T-helper 2 cell (primary cell): ENCODE measurements at regions not wholly inside any gene's neighbourhood (a gene's known extent, or its start where the extent isn't known, plus 50 kb on each side); places are given as distances from the start of the nearest gene placed in this dataset.
"Not testable (repeated sequence)": the region's sequence is repeated elsewhere in the genome, so short reads cannot be mapped to it uniquely, and the experiment has no call there.

Experiments
- DNase-seq, 5 experiments: peaks; one replicate each; pipeline versions ENCODE4 v3.0.0 to v3.0.0-alpha.2; 2012 to 2022

DNA sequence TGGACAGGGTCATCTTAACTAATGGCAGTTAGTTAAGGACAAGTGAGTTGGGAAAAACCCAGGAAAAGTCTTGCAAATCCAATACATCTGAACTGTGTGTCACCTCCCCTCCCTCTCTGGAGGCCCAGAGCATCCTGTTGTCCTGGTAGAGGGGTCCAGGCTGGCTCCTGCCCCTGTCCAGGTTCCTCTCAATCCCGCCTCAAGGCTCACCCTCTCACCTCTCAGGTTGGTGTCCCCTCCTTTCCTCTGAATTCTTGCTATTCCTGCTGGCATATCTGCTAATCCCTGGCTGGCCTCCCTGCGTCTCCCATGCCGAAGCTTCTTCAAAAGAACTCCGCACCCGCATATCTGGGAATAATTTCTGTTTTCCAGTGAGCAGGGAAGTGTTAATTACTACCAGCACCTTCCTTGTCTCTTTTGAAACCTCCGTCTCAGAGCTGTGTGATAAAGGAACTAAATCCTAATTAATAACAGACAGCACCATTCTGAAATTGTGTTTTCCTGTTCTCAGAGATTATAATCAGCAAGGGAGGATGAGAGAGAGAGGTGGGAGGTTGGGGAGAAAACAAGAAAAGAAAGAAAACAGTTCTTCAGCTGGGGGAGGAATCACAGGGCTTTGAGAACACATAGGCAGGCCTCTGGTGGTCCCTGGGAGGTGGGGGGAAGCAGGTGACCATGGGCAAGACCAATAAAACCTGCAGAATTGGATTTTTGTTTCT, 568.0 kb downstream of the PTPRU start:
- no peak for DNase-seq

DNA sequence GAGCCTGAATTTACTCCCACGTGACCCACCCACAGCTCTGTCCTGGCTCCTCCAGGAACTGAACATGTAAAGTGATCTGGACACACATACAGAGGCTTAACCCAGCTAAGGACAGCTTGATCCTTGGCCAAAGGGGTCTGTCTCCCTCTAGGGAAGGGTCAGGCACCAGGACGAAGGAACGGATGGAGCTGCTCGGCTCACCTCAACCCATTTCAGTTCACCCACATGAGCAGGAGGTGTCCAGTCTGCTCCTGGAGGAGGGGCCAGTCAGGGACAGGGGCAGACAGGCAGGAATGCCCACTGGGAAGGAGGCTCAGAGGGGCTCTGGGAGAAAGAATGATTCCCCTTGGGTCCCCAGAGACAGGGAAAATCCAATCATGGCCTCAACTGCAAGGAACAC, 567.2 kb downstream of the PTPRU start:
- no peak for DNase-seq

DNA sequence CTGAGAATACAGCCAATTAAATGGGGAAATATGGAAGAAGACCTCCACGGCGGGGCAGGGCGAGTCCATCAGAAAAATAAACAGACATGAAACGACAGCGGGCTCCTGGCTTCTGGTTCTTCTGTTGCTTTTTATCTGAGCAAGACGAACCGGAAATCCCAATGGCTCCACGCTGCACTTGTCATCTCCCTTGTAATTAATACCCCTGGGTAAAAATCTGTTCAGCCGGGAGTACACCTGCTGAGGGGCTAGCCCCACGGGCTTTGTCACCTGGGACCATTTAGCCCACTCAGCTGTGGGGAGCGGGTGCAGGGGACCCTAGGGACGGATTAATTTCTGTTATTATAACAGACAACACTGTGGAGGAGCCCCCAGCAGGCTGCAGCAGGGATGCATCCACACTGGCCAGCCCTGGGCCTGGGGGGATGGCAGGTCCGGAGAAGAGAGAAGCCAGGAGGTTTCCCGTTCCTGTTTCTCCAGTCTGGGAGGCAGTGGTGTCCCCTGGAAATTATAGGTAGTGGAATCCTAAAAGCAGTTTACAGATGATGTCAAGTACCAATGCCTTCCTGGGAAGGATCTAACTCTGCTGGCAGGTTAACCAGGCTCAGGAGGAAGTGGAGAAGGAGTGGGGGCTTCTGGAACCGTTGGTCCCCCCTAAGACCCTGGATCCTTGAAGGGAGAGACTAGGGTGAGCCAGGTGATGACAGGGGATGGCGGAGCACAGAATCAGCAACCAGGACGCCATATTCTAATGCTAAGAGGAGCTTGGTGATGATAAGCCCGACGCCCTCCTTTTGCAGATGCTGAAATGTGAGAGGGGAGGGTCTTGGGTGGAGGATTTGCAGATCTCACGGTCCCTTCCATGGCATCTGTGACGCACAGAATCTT, 566.1 kb downstream of the PTPRU start:
- no peak for DNase-seq

DNA sequence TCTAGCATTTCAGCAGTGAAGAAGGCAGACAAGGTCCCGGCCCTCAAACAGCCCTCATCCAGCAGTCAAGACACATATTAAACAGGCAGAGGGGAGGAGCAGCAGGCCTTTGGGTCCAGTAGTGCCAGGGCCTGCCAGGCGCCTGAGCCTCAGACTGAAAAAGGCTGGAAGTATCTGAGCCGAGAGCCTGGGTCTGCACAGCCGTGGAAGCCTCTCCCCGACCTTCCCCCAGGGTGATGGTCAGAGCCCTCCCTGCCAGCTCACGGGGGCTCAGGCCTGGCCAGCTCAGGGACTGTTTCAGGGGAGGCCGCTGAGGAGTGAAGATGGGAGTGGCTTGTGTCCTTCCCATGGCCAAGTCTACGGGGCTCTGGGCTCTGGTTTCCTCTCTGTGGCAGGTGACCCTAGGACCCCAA, 565.2 kb downstream of the PTPRU start:
- no peak for DNase-seq

DNA sequence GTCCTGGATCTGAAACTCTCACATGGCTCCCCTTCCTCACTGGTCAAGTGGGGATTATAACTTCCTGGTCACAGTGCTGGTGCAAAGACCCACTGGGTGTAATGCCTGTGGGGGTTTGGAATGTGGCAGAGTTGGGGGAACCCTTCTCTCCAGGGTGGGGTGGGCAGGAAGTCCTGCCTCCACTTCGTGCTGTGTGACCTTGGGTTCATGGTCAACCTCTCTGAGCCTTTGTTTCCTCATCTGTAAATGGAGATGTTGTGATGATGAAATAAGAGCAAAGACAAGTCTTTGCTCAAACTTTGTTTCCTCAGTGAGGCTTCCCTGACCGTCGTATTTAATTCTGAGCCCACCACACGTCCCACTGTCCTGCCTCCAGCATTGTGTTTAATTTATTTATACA, 564.7 kb downstream of the PTPRU start:
- no peak for DNase-seq

DNA sequence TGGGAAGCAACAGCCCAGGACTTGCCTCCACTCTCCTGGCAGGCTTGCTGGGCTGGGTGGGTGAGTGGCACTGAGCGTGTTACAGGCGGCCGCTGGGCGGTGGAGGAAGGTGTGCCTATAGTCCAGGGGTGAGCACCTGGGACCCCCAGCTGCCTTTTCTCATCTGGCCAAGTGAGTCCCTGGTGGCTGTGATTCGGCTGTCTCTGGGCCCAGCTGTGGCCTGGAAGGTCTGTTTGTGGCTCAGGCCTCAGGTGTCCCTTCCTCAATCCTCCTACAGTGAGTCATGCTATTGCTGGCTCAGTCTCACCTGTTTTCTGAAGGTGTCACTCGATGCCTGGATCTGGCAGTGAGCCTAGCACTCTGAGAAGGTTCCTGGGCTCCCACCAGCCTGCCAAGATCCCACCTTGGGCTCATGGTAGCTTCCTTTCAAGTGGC, 564.2 kb downstream of the PTPRU start:
- no peak for DNase-seq

DNA sequence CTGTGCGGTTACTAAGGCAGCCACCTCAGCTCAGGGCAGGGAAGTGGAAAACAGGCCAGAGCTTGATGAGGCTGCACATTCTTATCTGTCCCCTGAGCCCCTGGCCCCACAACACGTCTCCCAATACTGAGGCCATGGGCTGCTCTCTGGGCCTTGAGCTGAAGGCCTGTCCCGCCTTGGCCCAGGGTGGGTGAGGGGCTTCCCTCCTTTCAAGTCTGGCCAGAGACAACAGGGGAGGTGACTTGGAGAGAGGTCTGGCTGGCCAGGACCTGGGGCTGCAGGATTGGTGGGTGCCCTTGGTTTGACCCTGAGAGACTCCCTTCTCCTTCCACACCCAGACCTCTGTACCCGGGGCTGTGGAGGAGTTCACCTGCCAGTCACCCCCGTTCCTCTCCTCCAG, 563.8 kb downstream of the PTPRU start:
- no peak for DNase-seq

DNA sequence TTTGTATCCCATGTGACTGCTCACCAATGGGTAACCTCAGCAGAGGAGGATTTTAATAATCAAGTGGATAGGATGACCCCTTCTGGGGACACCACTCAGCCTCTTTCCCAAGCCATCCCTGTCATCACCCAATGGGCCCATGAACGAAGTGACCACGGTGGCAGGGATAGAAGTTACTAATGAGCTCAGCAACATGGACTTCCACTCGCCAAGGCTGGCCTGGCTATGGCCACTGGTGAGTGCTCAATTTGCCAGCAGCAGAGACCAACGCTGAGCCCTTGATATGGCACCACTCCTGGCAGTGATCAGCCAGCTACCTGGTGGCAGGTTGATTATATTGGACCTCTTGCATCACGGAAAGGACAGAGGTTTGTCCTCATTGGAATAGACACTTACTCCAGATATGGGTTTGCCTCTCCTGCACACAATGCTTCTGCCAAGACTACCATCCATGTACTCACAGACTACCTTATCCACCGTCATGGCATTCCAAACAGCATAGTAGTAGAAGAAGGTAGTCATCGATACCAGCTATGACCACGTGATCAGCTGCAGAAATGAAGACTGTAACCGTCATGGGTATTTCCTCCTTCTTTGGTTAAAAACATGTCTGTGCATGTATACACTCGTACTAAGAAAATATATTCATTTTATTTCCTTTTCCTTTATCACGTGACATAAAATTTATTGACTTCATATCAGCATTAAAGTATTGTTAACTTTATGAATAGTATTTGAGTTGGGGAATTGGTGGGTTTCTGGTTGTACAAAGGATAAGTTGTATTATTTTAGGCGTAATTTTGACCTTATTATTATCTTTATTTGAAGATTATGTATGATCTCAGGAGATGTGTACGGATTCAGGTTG, 562.6 kb downstream of the PTPRU start:
- no peak for DNase-seq

DNA sequence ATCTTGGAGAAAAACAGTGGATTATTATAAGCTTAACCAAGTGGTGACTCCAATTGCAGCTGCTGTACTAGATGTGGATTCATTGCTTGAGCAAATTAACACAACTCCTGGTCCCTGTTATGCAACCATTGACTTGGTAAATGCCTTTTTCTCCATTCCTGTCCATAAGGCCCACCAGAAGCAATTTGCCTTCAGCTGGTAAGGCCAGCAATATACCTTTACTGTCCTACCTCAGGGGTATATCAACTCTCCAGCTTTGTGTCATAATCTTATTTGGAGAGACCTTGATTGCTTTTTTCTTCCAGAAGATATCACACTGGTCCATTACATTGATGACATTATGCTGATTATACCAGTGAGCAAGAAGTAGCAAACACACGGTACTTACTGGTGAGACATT, 560.8 kb downstream of the PTPRU start:
- DNase-seq, result not testable (repeated sequence)

DNA sequence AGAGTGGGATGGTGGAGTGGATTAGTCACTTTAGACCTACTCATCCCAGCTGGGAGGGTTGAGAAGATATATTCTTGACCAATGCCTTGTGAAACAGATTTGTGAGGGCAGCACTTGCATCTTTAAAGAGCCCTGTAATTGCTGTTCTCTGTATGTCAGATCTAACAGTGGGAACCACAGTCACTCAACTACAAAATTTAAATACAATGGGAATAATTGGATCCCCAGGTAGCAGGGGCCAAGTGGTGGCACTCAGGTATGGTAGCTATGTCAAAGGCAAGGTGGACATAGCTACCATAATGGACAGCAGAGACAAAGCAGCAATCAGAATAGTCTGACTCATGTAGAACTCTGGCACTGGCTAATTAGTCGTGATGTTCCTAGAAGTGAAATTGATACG, 559.6 kb downstream of the PTPRU start:
- not testable (repeated sequence) for DNase-seq

DNA sequence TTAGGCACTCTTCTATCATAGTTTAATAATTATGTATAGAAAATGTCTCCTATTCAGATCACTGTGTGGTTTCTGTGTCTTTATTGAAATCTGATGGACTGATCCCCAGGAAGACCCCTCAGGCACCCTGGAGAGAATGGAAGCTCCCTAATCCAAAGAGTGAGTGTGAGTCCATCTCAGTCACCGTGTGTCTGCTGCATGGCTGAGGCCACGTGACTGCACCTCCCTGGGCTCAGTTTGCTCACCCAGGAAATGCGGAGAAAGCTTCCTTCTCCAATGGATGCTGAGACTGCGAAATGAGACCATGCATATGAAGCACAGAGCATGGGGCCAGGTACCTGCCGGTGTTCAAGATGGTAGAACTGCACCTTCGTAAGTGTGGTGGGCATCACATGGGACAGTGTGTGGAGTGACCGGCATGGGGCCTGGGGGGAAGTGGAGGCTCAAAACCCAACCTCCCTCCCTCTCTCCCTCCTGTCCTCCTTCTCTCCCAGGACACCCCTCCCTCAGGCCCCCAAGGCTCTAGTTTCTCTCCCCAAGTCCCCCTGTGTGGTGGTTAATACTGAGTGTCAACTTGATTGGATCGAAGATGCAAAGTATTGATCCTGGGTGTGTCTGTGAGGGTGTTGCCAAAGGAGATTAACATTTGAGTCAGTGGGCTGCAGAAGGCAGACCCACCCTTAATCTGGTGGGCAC, 557.5 kb downstream of the PTPRU start:
- no peak for DNase-seq

DNA sequence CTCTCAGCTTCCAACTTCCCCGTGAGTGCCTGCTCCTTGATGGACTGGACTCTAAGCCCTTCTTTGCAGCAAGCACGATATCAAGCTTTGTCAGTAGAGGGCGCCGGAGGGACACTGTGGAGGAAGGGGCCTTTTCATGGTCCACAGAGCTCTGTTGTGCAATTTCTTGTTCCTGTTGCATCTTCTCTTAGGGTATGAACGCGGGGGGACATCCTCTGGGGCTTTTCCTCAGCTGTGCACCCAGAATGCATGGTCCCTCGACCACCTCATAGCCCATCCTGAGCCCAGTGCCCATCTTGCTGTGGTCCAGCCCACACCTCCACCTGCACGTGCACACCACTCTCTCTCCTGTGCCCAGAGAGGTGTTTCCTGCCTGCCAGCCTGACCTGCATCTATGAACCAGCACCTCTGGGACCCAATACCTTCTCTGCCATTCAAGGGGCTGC, 556.8 kb downstream of the PTPRU start:
- DNase-seq, result peak in 2 of 5 experiments; percentile 14 to 49

DNA sequence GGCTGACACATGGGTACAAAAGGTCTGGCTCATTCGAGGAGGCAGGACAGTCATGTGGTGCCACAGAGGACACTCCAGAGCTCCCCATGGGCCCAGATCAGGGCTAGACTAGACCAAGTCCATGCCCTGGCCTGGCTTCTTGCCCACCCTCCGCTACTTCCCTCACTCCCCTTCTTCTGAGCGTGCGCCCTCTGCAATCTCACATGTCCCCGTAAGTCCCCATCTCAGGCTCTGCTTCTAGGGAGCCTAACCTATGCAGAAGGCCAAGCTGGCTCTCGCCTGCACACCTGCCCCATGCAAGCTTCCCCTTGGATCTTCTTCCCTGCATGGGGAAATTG, 553.6 kb downstream of the PTPRU start:
- no peak for DNase-seq

DNA sequence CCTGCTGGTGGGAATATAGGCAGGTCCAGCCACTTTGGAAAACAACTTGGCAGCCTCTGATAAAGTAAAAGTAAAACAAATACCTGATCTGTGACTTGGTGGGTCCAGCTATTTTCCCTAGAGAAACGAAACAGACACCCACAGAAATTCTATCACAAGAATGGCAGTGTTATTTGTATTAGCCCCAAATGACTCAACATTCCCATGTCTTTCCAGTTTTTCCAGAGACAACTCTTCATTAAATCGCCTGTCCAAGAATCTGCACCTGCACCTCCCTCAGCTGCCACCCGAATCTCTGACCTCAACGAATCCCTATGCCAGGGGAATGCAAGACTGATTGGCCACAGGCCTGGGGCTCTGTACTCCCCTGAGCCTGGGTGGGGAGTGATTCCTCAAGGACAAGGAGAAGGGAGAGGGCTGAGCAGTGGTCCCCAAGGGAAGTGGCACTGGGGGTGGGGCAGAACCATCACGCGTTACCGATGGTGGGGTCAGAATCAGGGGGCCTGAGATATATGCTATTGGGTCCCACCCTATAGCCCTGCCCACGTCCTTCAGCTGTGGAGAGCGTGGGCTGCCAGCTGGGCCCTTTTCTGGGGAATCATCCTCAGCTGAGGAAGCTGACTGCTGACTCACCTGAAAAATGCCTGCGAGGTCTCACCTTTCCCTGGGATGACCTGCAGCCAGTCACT, 553.0 kb downstream of the PTPRU start:
- no peak for DNase-seq

DNA sequence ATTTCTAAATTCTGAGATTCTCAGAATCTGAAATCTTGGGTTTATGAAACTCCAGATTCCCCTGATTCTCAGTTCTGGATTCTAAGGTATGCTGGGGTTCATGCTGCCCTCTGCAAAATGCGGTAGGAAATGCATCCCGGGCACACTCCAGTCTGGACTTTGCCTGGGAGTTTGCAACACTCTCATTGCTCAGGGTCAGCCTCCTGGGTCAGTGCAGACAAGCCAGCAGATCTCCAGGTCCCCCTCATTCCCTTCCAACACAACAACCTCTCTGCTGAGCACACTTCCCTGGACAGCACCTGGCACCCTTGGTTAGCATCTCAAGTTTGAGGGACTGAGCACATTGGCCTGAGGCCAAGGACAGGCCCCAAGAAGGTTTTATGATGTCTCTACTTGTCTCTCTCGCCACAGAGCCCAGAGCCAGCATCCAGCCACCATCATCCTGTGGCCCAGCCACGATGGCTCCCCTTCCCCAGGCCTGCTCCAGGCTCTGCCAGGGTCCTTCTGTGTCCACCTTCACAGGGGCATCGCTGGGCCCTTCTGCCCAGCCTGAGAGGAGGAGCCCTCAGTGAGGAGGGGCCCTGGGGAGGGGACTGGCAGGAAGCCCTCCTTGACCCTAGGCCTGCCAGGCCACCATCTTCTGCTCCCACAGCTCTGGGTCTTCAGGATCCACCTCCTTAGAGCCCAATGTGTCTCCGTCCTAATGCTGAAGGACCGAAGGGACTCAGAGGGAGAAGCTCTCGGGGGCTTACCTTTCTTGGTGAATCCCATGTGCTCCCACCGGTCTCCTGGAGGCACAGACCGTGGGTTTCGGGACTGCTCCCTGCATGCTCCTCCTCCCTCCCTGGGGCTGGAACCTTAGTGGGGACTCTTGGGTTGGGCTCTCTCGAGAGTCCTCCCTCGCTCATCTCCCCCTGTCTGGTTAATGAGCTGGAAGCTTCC, 550.7 kb downstream of the PTPRU start:
- DNase-seq, result no peak

DNA sequence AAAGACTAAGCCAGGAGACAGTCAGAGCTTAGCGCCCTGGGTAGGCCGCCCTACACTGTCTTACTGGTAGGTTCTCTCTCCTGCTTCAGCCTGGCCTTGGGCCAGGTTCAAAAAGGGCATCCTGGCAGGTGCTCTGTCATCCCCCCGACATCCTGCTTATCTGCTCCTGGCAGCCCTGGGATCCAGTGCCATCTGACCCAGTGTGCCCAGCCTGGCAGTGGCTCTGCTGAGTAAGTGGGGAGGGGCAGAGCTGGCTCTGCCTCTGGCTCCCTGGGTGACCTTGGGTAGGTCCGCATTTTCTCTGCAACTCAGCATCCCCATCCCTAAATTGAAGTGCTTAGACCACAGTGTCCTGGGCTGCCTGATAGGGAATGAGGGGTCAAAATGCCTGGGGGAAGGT, 549.9 kb downstream of the PTPRU start:
- no peak for DNase-seq

DNA sequence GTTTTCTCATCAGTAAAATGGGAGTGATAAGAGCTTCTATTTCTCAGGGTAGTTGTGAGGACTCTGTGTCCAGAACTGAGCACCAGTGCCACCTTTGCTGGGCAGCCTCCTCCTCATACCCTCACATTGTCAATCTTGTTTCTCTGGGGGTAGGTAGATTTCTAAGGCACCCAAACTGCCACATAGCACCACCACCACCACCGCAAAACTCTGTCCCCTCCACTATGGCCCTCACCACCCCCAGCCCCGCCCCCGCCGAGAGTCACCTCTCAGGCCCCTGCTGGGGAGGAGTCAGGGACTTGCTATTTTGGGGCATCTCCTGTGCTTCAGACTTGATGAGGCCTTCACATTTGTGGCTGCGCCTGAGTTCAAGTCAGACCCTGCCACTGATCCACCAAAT, 549.2 kb downstream of the PTPRU start:
- no peak for DNase-seq

DNA sequence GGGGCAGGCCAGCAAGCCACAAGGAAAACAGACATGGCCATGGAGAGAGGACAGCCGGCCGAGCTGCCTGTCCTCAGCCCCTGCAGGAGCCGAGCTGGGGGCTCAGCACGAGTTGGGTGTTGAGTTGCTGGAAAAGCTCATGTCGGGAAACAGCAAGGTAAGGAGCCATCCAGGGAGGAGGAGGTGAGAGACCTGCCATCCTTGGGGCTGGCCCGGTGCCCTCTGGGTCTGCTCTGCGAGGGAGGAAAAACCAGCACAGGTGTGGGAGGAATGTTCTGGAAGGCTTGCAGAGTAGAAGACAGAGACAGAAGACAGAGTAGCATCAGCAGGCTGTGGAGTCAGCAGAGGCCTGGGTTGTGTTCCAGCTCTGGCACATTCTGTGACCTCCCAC, 548.8 kb downstream of the PTPRU start:
- DNase-seq, result no peak

DNA sequence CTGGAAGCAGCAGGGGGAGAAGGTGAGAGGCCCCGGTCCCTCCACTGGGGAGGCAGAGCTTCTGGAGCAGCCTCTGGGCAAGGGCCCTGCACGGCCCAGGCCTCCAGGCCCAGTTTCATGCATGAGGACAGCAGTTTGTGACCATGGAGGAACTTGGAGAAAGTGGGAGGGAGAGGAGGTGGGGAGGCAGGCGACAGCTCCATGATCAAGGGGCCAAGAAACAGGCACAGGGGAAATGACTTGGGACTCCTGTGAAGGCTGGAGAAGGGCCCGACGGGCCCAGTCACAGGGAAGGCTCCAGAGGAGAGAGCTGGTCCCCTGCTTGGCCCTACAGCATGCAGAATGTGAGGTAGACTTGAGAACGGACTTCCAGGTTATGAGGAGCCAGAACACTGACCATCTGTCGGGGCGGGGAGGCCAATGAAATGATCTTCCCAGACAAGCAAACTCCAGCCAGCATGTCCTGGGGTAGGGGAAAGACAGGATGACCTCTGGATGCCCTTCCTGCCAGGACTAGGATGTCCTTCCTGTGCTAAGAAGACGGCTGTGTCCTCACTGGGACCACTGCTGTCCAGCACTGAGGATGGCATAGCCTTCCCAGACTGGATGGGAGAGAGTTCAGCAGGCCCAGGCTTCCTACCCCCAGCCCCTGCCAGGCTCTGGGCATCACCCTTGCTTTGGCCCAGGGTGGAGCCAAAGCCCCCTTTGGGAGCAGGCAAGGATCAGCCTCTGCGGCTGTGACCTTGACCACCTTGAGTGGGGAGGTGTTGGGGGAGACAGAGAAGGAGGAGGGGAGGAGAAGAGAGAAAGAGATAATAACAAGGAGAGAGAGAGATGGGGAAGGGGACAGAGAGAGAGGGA, 548.2 kb downstream of the PTPRU start:
- no peak for DNase-seq
